Hindlimb muscle (tissue), 1 donor: ENCODE measurements at regions not wholly inside any gene's neighbourhood (a gene's known extent, or its start where the extent isn't known, plus 50 kb on each side); places are given as distances from the start of the nearest gene placed in this dataset.
"Not testable (repeated sequence)": the region's sequence is repeated elsewhere in the genome, so short reads cannot be mapped to it uniquely, and the experiment has no call there.

Experiments used
- DNase-seq: peaks from one replicate; pipeline ENCODE4 v3.0.0-alpha.2; 2013

DNA sequence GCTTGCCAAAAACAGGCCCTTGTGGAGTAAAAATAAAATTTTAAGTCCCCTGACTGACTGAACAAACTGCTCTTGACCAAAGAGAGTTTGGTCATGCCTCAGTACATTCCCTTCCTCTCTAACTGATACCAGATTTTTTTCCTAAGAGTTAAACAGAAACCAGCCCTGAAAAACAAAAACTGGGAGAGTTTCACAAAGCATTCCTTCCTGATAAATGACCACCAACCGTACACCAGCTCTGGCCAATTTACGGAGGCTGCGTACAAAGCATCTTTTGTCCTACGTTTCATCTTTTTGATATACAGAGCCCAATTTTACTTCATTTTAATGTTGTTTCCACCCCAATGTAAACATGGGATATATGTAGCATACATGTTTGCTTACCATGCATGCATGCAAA lies 477.4 kb upstream of the HTR1E start:
- DNase-seq, result no peak

DNA sequence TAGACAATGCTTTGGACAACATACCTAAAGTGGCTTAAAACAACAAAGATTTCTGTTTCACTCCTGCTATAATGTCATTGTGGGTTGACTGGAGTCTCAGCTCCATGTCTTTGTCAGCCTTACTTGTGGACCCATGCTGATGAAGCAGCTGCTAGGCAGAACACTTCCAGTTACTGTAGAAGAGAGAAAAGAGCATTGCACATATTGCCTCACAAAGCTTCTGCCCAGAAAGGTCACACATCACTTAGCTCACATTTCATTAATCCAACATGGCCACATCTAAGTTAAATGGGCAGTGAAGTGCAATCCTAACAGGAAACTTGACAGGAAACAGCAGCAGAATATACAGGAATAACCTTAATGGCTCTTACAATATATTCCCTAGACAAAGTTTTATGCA lies 480.5 kb upstream of the HTR1E start:
- DNase-seq, result no peak

- DNase-seq, result no peak
These were observed 484.1 kb upstream of the HTR1E start for GRCh38 chr6:86453232-86453631.

DNA sequence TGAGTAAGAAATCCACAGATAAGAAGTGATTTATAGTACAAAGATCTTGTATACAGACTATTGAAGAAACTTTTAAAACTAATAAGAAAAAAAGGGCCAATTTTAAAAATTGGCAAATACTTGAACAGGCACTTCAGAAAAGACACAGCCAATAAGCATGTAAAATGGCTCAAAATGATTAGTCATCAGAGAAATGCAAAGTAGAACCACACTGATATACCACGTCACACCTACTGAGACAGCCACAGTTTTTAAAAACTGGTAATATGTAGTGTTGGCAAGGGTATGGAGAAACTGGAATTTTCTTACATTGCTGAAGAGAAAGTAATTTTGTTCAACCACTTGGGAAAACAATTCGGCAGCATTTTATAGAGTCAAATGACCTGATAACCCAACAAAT lies 488.9 kb upstream of the HTR1E start:
- no peak for DNase-seq

GRCh38 chr6:86440608-86441007 lies 496.7 kb upstream of the HTR1E start:
- DNase-seq, result no peak

GRCh38 chr6:86423571-86423970 lies 513.8 kb upstream of the HTR1E start:
- DNase-seq, result no peak

DNA sequence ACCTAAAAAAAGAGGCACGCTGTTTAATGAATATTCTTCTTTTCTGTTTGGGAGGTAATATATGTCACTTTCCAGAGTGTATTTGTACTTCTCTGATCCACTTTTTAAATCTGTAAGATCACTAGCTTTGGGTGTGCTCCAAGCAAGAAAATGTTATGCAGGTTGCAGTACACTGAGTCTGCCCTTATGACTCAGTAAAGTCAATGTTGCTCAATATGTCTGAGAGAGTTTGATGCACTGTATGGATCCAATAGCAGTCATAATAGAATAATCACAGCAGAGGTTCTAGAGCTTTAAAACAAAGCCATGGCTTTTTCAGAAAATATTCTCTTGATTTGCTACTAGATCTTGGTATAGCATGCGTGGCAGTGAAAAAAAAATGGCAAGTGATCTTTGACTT lies 525.3 kb upstream of the HTR1E start:
- DNase-seq, result no peak

DNA sequence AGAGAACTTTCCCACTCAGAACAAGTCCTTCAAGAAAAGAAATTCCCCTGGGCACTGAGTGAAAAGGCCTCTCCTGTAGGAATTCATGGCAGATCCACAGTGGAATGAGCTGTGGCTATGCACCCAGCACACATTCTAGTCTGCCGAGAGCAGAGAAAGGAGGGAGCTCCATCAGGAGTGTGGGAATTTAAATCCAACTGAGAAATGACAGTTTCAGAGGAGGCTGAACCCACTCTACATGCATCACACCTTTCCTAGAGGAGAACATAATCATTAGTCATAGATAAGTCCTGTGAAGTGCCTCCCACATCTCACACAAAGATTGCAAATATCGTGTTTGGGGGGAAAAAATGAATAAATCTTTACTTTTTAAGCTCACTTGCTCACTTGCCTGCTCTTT lies 530.2 kb upstream of the HTR1E start:
- DNase-seq, result no peak

GRCh38 chr6:86392850-86393249 lies 544.5 kb upstream of the HTR1E start:
- DNase-seq, result not testable (repeated sequence)

GRCh38 chr6:86380571-86381125 lies 556.7 kb upstream of the HTR1E start:
- DNase-seq, result no peak

DNA sequence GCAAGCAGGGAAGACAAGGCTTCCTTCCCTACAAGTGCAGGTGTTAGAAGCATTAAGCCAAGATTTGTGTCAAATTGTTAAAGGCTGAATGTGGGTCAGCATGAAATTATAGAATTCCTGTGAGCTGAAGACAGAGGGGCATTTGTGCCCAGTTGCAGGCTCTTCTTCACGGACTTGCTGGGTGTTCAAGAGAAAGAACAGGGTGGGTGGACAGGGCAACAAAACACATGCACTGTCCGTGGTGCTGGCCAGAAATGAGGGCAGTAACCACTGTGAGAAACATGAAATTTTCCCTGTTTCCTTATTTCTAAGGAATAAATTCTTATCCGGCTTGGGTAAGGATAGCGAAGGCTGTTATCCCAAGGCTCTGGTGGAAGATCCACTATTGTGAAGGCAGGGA lies 579.5 kb upstream of the HTR1E start:
- DNase-seq, result no peak

- DNase-seq, result no peak
These were observed 582.1 kb upstream of the HTR1E start for GRCh38 chr6:86355271-86355670.

DNA sequence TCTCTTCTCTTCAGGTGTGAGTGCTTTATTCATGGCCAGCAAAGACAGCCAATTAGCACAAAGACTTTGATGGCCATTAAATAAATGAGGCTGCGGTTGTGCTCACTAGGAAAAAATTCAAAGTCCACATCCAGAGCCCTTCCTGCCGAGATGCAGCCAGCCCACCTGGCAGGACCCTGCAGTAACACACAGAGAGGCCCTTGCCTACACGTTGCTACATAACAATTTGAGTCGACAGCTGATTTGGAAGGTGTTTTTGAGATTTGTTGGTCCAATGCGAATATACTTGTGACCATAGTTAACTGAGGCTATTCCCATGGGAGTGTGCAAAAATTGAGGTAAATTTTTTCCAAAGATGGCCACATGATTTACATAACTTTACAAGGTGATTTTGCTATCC lies 605.4 kb upstream of the HTR1E start:
- DNase-seq, result no peak

GRCh38 chr6:86331265-86331840 lies 606.0 kb upstream of the HTR1E start:
- peak; percentile 2 for DNase-seq

- DNase-seq, result no peak
These were observed 631.1 kb upstream of the HTR1E start for GRCh38 chr6:86306210-86306609.

DNA sequence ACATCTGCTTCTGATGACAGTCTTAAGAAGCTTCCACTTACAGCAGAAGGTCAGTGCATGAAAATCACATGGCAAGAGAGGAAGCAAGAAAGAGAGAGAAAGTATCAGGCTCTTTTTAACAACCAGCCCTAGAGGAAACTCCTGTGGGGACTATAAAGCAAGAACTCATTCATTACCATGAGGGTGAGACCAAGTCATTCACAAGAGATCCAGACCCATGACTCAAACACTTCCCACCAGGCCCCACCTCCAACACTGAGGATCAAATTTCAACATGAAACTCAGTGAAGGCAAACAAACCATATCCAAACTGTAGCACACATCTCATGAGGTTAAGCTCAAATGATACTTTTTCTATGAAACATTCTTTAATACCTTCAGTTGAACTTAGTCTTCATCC lies 643.2 kb upstream of the SYNCRIP start:
- no peak for DNase-seq

GRCh38 chr6:86284809-86285480 lies 642.3 kb upstream of the SYNCRIP start:
- not testable (repeated sequence) for DNase-seq

GRCh38 chr6:86283596-86283995 lies 640.9 kb upstream of the SYNCRIP start:
- not testable (repeated sequence) for DNase-seq

DNA sequence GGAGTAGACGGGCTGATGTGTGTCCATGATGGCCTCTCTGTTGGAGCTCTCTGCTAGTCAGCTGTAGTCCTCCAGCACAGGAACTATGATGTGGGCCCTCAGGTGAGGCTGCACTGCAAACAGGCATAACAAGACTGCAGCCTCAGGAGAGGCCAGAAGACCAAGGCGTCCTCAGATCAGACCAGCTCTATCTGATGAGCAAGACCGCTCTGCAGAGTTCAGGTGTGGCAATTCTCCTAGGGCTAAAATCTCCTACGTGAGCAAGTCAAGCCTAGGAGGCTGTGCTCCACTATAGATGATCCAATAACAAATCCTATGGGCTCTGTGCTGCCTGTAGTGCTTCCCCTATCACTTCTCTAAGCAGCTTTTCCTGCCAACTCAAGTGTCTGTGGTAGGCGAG lies 633.4 kb upstream of the SYNCRIP start:
- DNase-seq, result no peak

DNA sequence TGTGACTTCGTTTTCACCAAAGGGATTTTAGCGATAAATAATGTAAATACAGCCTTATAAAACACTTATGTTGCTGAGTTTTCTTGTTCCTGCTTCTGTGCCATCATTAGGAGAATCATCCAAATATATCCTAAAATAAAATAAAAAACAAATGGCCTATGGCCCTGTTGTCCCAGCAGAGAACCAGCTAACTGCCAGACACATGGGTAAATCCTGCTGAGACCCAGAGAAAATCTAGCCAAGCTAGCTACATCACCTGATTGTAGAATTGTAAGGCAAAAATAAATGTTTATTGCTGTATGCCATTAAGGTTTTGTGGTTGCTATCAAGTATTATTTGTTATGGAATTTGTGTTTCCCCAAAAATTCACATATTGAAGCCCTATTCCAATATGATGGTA lies 631.2 kb upstream of the SYNCRIP start:
- no peak for DNase-seq

DNA sequence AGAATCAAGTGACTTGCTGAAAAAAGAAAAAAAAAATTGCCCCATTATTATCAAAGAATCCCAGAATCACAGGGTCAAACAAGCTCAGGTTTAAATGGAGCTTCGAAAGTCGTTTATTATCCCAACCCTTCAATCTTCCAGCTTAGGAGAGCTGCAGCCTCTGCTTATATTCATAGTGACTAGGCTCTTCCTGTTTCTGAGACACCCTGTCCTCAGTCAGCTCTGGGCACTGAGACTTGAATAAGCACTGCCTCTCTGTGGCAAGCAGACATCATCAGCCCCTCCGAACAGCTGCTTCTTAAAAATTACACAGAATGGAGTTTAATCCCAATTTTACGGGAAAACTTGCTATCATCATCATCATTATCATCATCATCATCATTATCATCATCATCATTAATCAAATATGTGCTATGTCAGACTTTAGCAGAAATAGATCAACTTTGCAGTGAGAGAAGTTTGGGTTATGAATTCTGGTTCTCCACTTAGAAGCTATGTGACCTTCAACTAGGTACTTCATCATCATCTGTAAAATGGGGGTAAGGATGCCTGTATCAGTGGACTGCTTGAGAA lies 614.0 kb upstream of the SYNCRIP start:
- no peak for DNase-seq

DNA sequence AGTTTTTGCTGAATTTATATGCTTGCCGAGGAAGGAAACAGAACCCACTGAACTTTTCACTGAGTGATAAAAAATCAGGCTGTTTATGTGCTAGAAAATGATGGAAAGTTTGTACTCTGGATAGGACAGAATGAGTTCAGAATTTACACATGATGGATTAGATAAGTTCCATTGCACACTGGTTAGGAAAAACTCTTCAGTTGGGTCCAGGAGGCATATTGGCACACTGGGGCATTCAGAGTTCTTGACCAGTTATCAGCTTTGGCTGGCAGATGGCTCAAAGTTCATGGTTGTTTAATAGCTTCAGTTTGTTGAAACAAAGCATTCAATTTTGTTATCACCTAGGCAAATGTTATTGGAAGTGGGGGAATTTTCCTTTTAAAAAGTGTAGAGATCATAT lies 613.3 kb upstream of the SYNCRIP start:
- DNase-seq, result no peak

DNA sequence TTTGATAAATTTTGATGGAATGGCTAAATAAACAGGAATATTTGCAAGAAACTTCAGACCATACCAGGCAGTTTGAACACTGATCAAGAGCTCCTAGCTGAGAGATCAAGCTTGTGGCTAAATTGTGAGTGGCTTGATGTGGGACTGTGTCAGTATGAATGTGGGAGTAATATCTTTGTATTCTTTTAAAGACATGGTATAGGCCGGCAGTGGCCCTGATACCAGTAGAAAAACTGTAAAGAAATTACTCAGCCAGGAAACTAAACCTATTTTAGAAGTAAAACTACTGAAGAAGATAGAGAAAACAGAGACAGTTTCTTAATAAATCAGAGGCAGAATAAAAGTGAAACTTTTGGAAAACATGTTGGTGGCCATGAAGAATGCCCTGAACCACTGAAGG lies 608.4 kb upstream of the SYNCRIP start:
- DNase-seq, result no peak

GRCh38 chr6:86217906-86218305 lies 575.2 kb upstream of the SYNCRIP start:
- DNase-seq, result no peak
